ENCODE measurements at regions not wholly inside any gene's neighbourhood (a gene's known extent, or its start where the extent isn't known, plus 50 kb on each side); places are given as distances from the start of the nearest gene placed in this dataset.

GRCh38 chr20:39424962-39425678, 463.0 kb downstream of the DHX35 start:
- in situ Hi-C loops (cut with HindIII; ENCODE audit: low pct_ligation_motif_present, low pct_unique_long_range_greater_than_20kb, low sequenced_read_pairs), result no loop called here
- DNase-seq, result no peak

GRCh38 chr20:39421571-39422105, 459.5 kb downstream of the DHX35 start:
- DNase-seq, result no peak
- in situ Hi-C loops (cut with HindIII; ENCODE audit: low pct_ligation_motif_present, low pct_unique_long_range_greater_than_20kb, low sequenced_read_pairs), result no loop called here

- in situ Hi-C loops (cut with HindIII; ENCODE audit: low pct_ligation_motif_present, low pct_unique_long_range_greater_than_20kb, low sequenced_read_pairs), result no loop called here
- no peak for DNase-seq
Observed at GRCh38 chr20:39412091-39412490, 449.9 kb downstream of the DHX35 start.

GRCh38 chr20:39399463-39399862, 437.3 kb downstream of the DHX35 start:
- no peak for DNase-seq
- in situ Hi-C loops (cut with HindIII; ENCODE audit: low pct_ligation_motif_present, low pct_unique_long_range_greater_than_20kb, low sequenced_read_pairs), result no loop called here

GRCh38 chr20:39398656-39399055, 436.5 kb downstream of the DHX35 start:
- DNase-seq, result no peak
- in situ Hi-C loops (cut with HindIII; ENCODE audit: low pct_ligation_motif_present, low pct_unique_long_range_greater_than_20kb, low sequenced_read_pairs), result no loop called here

GRCh38 chr20:39397646-39398045, 435.5 kb downstream of the DHX35 start:
- no peak for DNase-seq
- in situ Hi-C loops (cut with HindIII; ENCODE audit: low pct_ligation_motif_present, low pct_unique_long_range_greater_than_20kb, low sequenced_read_pairs), result no loop called here

GRCh38 chr20:39395478-39396291, 433.5 kb downstream of the DHX35 start:
- no peak for DNase-seq
- in situ Hi-C loops (cut with HindIII; ENCODE audit: low pct_ligation_motif_present, low pct_unique_long_range_greater_than_20kb, low sequenced_read_pairs), result no loop called here

GRCh38 chr20:39394461-39394860, 432.3 kb downstream of the DHX35 start:
- DNase-seq, result no peak
- in situ Hi-C loops (cut with HindIII; ENCODE audit: low pct_ligation_motif_present, low pct_unique_long_range_greater_than_20kb, low sequenced_read_pairs), result no loop called here

- DNase-seq, result no peak
- in situ Hi-C loops (cut with HindIII; ENCODE audit: low pct_ligation_motif_present, low pct_unique_long_range_greater_than_20kb, low sequenced_read_pairs), result no loop called here
Observed at GRCh38 chr20:39390186-39390585, 428.0 kb downstream of the DHX35 start.

- DNase-seq, result no peak
- in situ Hi-C loops (cut with HindIII; ENCODE audit: low pct_ligation_motif_present, low pct_unique_long_range_greater_than_20kb, low sequenced_read_pairs), result no loop called here
Observed at GRCh38 chr20:39381595-39381994, 419.5 kb downstream of the DHX35 start.

GRCh38 chr20:39378776-39379175, 416.6 kb downstream of the DHX35 start:
- in situ Hi-C loops (cut with HindIII; ENCODE audit: low pct_ligation_motif_present, low pct_unique_long_range_greater_than_20kb, low sequenced_read_pairs), result no loop called here
- no peak for DNase-seq

- DNase-seq, result no peak
- in situ Hi-C loops (cut with HindIII; ENCODE audit: low pct_ligation_motif_present, low pct_unique_long_range_greater_than_20kb, low sequenced_read_pairs), result no loop called here
Observed at GRCh38 chr20:39376788-39377187, 414.6 kb downstream of the DHX35 start.

GRCh38 chr20:39364320-39364719, 402.2 kb downstream of the DHX35 start:
- in situ Hi-C loops (cut with HindIII; ENCODE audit: low pct_ligation_motif_present, low pct_unique_long_range_greater_than_20kb, low sequenced_read_pairs), result no loop called here
- DNase-seq, result no peak

- no peak for DNase-seq
- in situ Hi-C loops (cut with HindIII; ENCODE audit: low pct_ligation_motif_present, low pct_unique_long_range_greater_than_20kb, low sequenced_read_pairs), result no loop called here
Observed at GRCh38 chr20:39359981-39360620, 398.0 kb downstream of the DHX35 start.

GRCh38 chr20:39358052-39358451, 395.9 kb downstream of the DHX35 start:
- DNase-seq, result no peak
- in situ Hi-C loops (cut with HindIII; ENCODE audit: low pct_ligation_motif_present, low pct_unique_long_range_greater_than_20kb, low sequenced_read_pairs), result no loop called here

GRCh38 chr20:39356908-39357307, 394.8 kb downstream of the DHX35 start:
- in situ Hi-C loops (cut with HindIII; ENCODE audit: low pct_ligation_motif_present, low pct_unique_long_range_greater_than_20kb, low sequenced_read_pairs), result no loop called here
- DNase-seq, result no peak

GRCh38 chr20:39349240-39349639, 387.1 kb downstream of the DHX35 start:
- DNase-seq, result no peak
- in situ Hi-C loops (cut with HindIII; ENCODE audit: low pct_ligation_motif_present, low pct_unique_long_range_greater_than_20kb, low sequenced_read_pairs), result no loop called here

- in situ Hi-C loops (cut with HindIII; ENCODE audit: low pct_ligation_motif_present, low pct_unique_long_range_greater_than_20kb, low sequenced_read_pairs), result no loop called here
Observed at GRCh38 chr20:39347626-39348025, 385.5 kb downstream of the DHX35 start.

GRCh38 chr20:39342463-39342862, 380.3 kb downstream of the DHX35 start:
- in situ Hi-C loops (cut with HindIII; ENCODE audit: low pct_ligation_motif_present, low pct_unique_long_range_greater_than_20kb, low sequenced_read_pairs), result no loop called here
- no peak for DNase-seq

More at GRCh38 chr20:39347626-39348025, 385.5 kb downstream of the DHX35 start:
- no peak for DNase-seq
